ENCODE measurements at regions not wholly inside any gene's neighbourhood (a gene's known extent, or its start where the extent isn't known, plus 50 kb on each side); places are given as distances from the start of the nearest gene placed in this dataset.

DNA sequence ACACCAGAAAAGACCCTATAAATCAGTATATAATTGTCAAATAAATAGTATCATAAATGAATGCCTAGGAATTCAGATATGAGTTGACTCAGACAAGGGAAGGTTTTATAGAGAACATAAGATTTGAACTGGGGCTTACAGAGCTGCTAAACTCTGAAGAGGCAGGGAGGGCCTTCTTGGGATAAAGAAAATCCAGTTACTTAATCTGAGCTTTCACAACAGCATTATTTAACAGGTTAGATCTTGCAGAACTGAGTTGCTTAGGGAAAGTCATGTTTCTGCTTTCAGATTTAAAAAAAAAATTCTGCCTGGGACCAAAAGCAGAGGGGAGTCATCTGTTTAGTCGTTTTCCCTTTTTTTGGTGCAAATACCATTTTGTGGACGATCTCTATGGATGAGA lies 594.8 kb upstream of the FZD8 start:
- TF ChIP-seq TEAD4 (IDR thresholded peaks at IDR 0.05) (no peak), RAD21 (IDR thresholded peaks at IDR 0.05; ENCODE audit: low read depth) (no peak), NFIC (IDR thresholded peaks at IDR 0.05) (no peak), YY1 (IDR thresholded peaks at IDR 0.05; ENCODE audit: low read depth) (no peak), EP300 (IDR thresholded peaks at IDR 0.05; ENCODE audit: borderline replicate concordance) (no peak), ZBTB7A (IDR thresholded peaks at IDR 0.05; ENCODE audit: low read depth) (no peak), CEBPB (IDR thresholded peaks at IDR 0.05) (no peak), CREB1 (IDR thresholded peaks at IDR 0.05; ENCODE audit: low read depth) (no peak), TAF1 (IDR thresholded peaks at IDR 0.05; ENCODE audit: low read depth) (no peak), EGR1 (IDR thresholded peaks at IDR 0.05) (no peak), TCF12 (IDR thresholded peaks at IDR 0.05; ENCODE audit: low read depth) (no peak), FOXM1 (IDR thresholded peaks at IDR 0.05; ENCODE audit: borderline replicate concordance, low read depth) (no peak)
- TF ChIP-seq, protein P1, sequence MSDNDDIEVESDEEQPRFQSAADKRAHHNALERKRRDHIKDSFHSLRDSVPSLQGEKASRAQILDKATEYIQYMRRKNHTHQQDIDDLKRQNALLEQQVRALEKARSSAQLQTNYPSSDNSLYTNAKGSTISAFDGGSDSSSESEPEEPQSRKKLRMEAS (IDR thresholded peaks at IDR 0.05) = no peak
- TF ChIP-seq, protein P2, sequence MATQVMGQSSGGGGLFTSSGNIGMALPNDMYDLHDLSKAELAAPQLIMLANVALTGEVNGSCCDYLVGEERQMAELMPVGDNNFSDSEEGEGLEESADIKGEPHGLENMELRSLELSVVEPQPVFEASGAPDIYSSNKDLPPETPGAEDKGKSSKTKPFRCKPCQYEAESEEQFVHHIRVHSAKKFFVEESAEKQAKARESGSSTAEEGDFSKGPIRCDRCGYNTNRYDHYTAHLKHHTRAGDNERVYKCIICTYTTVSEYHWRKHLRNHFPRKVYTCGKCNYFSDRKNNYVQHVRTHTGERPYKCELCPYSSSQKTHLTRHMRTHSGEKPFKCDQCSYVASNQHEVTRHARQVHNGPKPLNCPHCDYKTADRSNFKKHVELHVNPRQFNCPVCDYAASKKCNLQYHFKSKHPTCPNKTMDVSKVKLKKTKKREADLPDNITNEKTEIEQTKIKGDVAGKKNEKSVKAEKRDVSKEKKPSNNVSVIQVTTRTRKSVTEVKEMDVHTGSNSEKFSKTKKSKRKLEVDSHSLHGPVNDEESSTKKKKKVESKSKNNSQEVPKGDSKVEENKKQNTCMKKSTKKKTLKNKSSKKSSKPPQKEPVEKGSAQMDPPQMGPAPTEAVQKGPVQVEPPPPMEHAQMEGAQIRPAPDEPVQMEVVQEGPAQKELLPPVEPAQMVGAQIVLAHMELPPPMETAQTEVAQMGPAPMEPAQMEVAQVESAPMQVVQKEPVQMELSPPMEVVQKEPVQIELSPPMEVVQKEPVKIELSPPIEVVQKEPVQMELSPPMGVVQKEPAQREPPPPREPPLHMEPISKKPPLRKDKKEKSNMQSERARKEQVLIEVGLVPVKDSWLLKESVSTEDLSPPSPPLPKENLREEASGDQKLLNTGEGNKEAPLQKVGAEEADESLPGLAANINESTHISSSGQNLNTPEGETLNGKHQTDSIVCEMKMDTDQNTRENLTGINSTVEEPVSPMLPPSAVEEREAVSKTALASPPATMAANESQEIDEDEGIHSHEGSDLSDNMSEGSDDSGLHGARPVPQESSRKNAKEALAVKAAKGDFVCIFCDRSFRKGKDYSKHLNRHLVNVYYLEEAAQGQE (IDR thresholded peaks at IDR 0.05; ENCODE audit: low read depth) = no peak
